ENCODE measurements at regions not wholly inside any gene's neighbourhood (a gene's known extent, or its start where the extent isn't known, plus 50 kb on each side); places are given as distances from the start of the nearest gene placed in this dataset.

- no peak for TF ChIP-seq CTCF (IDR thresholded peaks at IDR 0.05)
- no peak for TF ChIP-seq EZH2 (IDR thresholded peaks at IDR 0.05; ENCODE audit: borderline replicate concordance, insufficient read depth, low read depth, low read length, poor library complexity, severe bottlenecking)
These were observed 201.2 kb upstream of the FOXG1 start for GRCh38 chr14:28565345-28565744.
